ENCODE measurements at regions not wholly inside any gene's neighbourhood (a gene's known extent, or its start where the extent isn't known, plus 50 kb on each side); places are given as distances from the start of the nearest gene placed in this dataset.

DNA sequence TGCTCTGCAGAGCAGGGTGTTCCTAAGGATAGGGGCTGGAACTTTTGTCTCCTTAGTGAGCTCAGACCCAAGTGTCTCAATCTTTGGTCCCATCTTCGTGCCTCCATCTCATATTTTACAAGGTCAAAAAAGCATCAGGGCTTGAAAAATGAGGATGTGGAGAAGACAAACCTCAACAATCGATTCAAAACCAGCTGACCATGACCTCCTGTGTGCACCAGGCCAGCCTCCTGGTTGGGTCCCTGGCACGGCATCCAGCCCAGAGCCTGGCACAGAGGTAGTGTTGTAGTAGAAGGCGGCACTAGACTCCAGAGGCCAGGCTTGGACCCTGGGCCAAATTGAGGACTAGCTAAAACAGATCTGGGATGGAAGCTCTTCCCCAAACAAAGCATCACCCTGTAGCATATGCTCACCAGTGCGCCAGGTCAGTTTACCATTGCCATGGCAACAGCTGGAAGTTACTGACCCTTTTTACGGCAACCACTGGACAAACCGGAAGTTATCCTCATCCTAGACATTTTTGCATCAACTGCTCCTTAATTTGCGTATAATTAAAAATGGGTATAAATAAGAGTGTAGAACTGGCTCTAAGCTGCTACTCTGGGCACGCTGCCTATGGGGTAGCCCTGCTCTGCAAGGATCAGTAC, 69.3 kb upstream of the BLCAP start:
- Histone ChIP-seq H3K9me1 (replicated peaks; ENCODE audit: control insufficient read depth, extremely low read depth, insufficient read depth, low read length) (no peaks in the 10 kb centered on the region), H3K36me3 (ENCODE audit: control insufficient read depth in 2 of 2, extremely low read depth in 1 of 2, insufficient read depth in 2 of 2, low read length in 2 of 2) (no peaks in the 10 kb centered on the region), H3K9ac (replicated peaks; ENCODE audit: extremely low read depth, insufficient read depth, low read length) (no peak overlapping the region), H4K20me1 (replicated peaks; ENCODE audit: control insufficient read depth, extremely low read depth, insufficient read depth, low read length) (no peaks in the 10 kb centered on the region), H3K9me3 (replicated peaks; ENCODE audit: control insufficient read depth, insufficient read depth, low read length) (no peaks in the 10 kb centered on the region), H3K27me3 (ENCODE audit: control insufficient read depth in 2 of 2, insufficient read depth in 2 of 2, low read length in 2 of 2) (peaks cover 10 to 13% of the 10 kb centered on the region in 2 experiments), H3K79me2 (ENCODE audit: control insufficient read depth, insufficient read depth, low read length) (no peaks in the 10 kb centered on the region), H3K4me3 (replicated peaks in 1 of 3; ENCODE audit: insufficient read depth in 1 of 3, low read depth in 1 of 3, low read length in 3 of 3) (no peak overlapping the region), H3K4me2 (ENCODE audit: insufficient read depth, low read length) (no peak overlapping the region), H3K27ac (ENCODE audit: insufficient read depth, low read depth, low read length) (no peak overlapping the region), H3K4me1 (ENCODE audit: control insufficient read depth, extremely low read depth, insufficient read depth, low read length) (no peaks in the 10 kb centered on the region), H2AFZ (ENCODE audit: low read depth, low read length) (no peak overlapping the region)
- BruUV-seq (replicated peaks), result no TSS peak
- DNase-seq (ENCODE audit: low read depth, low spot score) (no peak), FAIRE-seq (no peak)
- intact Hi-C loops (cut with micrococcal nuclease), result no loop called here
- CTCF ChIA-PET, result no interaction called here
- TF ChIP-seq FOS (IDR thresholded peaks at IDR 0.05; ENCODE audit: borderline replicate concordance, insufficient read depth, low read length) (no peak), MYC (IDR thresholded peaks at IDR 0.05; ENCODE audit: low read depth, low read length) (no peak), EZH2 (IDR thresholded peaks at IDR 0.05; ENCODE audit: borderline replicate concordance, low read depth, low read length, severe bottlenecking) (no peak), POLR2AphosphoS5 (IDR thresholded peaks at IDR 0.05; ENCODE audit: insufficient read depth, low read depth, low read length) (no peak), GATA2 (IDR thresholded peaks at IDR 0.05; ENCODE audit: insufficient read depth, insufficient read length, low read depth, low read length) (no peak), JUN (IDR thresholded peaks at IDR 0.05; ENCODE audit: borderline replicate concordance, insufficient read depth, insufficient read length, low read depth) (no peak)
- TF ChIP-seq, protein P1, sequence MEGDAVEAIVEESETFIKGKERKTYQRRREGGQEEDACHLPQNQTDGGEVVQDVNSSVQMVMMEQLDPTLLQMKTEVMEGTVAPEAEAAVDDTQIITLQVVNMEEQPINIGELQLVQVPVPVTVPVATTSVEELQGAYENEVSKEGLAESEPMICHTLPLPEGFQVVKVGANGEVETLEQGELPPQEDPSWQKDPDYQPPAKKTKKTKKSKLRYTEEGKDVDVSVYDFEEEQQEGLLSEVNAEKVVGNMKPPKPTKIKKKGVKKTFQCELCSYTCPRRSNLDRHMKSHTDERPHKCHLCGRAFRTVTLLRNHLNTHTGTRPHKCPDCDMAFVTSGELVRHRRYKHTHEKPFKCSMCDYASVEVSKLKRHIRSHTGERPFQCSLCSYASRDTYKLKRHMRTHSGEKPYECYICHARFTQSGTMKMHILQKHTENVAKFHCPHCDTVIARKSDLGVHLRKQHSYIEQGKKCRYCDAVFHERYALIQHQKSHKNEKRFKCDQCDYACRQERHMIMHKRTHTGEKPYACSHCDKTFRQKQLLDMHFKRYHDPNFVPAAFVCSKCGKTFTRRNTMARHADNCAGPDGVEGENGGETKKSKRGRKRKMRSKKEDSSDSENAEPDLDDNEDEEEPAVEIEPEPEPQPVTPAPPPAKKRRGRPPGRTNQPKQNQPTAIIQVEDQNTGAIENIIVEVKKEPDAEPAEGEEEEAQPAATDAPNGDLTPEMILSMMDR (IDR thresholded peaks at IDR 0.05; ENCODE audit: extremely low read depth in 1 of 2, insufficient read depth in 1 of 2, low read depth in 1 of 2, low read length in 2 of 2), result no peak
- dilution Hi-C loops (cut with MboI; ENCODE audit: extremely low pct_ligation_motif_present, low sequenced_read_pairs), result no loop called here
- POLR2A ChIA-PET, result no interaction called here
